HepG2 (cell line): ENCODE measurements at regions not wholly inside any gene's neighbourhood (a gene's known extent, or its start where the extent isn't known, plus 50 kb on each side); places are given as distances from the start of the nearest gene placed in this dataset.

Experiments
- AGO1 ChIP-seq: fragments of 200-400 bp; formaldehyde crosslinking; IDR thresholded peaks from 2 replicates; pipeline ENCODE4 v1.6.1; 2017; ENCODE audit warnings: mild to moderate bottlenecking, low read depth, low read length, moderate library complexity; ENCODE audit not compliant: poor library complexity, severe bottlenecking
- BRCA1 ChIP-seq: sonication (generic); formaldehyde crosslinking; IDR thresholded peaks from 2 replicates; pipeline ENCODE4 v1.4.0; 2020; ENCODE audit warnings: missing genetic modification reagents
- CTCF ChIP-seq: sonication (generic); formaldehyde crosslinking; IDR thresholded peaks from 2 replicates; pipeline ENCODE4 v1.5.0; 2020; ENCODE audit warnings: mild to moderate bottlenecking, missing genetic modification reagents, moderate library complexity
- DDIT3 ChIP-seq: sonication (generic); formaldehyde crosslinking; IDR thresholded peaks from 2 replicates; pipeline ENCODE4 v1.4.0; 2020; ENCODE audit warnings: mild to moderate bottlenecking, missing genetic modification reagents
- ELF4 ChIP-seq: sonication (generic); formaldehyde crosslinking; IDR thresholded peaks from 2 replicates; pipeline ENCODE4 v1.5.0; 2020; ENCODE audit warnings: missing genetic modification reagents, mild to moderate bottlenecking, moderate library complexity, borderline replicate concordance
- KDM5A ChIP-seq: fragments of 200-600 bp; sonication (generic); IDR thresholded peaks from 2 replicates; pipeline ENCODE4 v1.7.0; 2018; ENCODE audit warnings: antibody characterized with exemption, mild to moderate bottlenecking, low read length, borderline replicate concordance
- MAFK ChIP-seq, 2 experiments: IDR thresholded peaks in 1 of 2; conservative IDR thresholded peaks in 1 of 2; 2 replicates each; pipeline ENCODE4 v1.6.1; 2011; ENCODE audit warnings: improper control_type of control experiment in 2 of 2, low read length in 2 of 2
- NBN ChIP-seq: fragments of 450-650 bp; conservative IDR thresholded peaks from 2 replicates; pipeline ENCODE4 v1.6.1; 2017
- NFKBIZ ChIP-seq: IDR thresholded peaks from 2 replicates; pipeline ENCODE4 v1.6.1; 2018; ENCODE audit warnings: missing genetic modification reagents, missing compliant biosample characterization
- NR1H2 ChIP-seq: sonication (generic); formaldehyde crosslinking; IDR thresholded peaks from 2 replicates; pipeline ENCODE4 v1.8.1; 2022; ENCODE audit warnings: low read depth, missing genetic modification reagents, borderline replicate concordance
- SCMH1 ChIP-seq: sonication (generic); formaldehyde crosslinking; IDR thresholded peaks from 2 replicates; pipeline ENCODE4 v1.9.0; 2021; ENCODE audit warnings: missing genetic modification reagents, mild to moderate bottlenecking, borderline replicate concordance
- SIN3A ChIP-seq: IDR thresholded peaks from 2 replicates; pipeline ENCODE4 v1.6.1; 2011; ENCODE audit warnings: low read depth, mild to moderate bottlenecking, control low read depth, low read length, borderline replicate concordance

- no peak for TF ChIP-seq ELF4 (CRISPR knock-in tag)
- TF ChIP-seq AGO1, result no peak
- no peak for TF ChIP-seq SCMH1
- TF ChIP-seq NFKBIZ (CRISPR knock-in tag), result no peak
- TF ChIP-seq CTCF (CRISPR knock-in tag), result no peak
- no peak for TF ChIP-seq NBN
- TF ChIP-seq NR1H2, result no peak
- no peak for TF ChIP-seq BRCA1 (CRISPR knock-in tag)
- no peak for TF ChIP-seq DDIT3 (CRISPR knock-in tag)
- no peak for TF ChIP-seq KDM5A
- TF ChIP-seq MAFK (conservative IDR thresholded peaks at IDR 0.05 in 1 of 2, IDR thresholded peaks at IDR 0.05 in 1 of 2; ENCODE audit: low read length in 2 of 2), result no peak
- TF ChIP-seq SIN3A, result no peak
Observed at GRCh38 chr11:11084337-11084736, 226.5 kb upstream of the ZBED5 start.
